22Rv1 (cell line): ENCODE measurements at regions not wholly inside any gene's neighbourhood (a gene's known extent, or its start where the extent isn't known, plus 50 kb on each side); places are given as distances from the start of the nearest gene placed in this dataset.
A peak's percentile ranks its signal among the peaks of the same experiment; 100 is the strongest.

Experiments used
- H3K27ac ChIP-seq: fragments of 450-650 bp; 2 replicates; pipeline ENCODE4 v1.5.1; 2017
- ZFX ChIP-seq: fragments of 450-650 bp; IDR thresholded peaks from 2 replicates; pipeline ENCODE4 v1.6.1; 2017; ENCODE audit warnings: antibody characterized with exemption, borderline replicate concordance
- TF ChIP-seq, protein P1 (sequence below): fragments of 450-650 bp; IDR thresholded peaks from 2 replicates; pipeline ENCODE4 v1.5.1; 2017; ENCODE audit warnings: mild to moderate bottlenecking

DNA sequence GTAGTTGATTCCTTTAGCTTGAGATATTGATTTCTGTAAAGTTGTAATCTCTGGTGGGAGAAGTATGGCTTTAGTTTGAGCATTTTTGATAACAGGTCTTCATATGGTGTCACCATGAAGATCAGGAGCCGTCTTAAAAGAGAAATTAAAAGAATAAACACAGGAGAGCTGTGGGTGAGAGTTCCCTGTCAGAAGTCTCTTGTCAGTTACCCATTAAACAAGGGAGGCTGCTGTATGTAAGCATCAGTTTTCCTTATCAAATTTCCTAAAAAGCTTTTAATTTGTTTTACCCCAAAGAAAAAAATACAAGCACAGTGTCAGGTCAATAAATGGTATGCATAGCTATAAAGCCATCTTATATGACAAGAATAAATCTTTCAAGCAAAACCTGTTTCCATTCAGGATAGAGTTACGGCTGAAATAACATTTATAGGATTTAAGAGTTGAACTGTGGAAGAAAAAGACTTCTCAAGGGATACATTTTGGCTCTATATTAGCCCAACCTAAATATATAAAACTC lies 767.5 kb downstream of the JRKL start:
- no peak overlapping the region for H3K27ac ChIP-seq
- no peak for TF ChIP-seq ZFX
- TF ChIP-seq, protein P1, sequence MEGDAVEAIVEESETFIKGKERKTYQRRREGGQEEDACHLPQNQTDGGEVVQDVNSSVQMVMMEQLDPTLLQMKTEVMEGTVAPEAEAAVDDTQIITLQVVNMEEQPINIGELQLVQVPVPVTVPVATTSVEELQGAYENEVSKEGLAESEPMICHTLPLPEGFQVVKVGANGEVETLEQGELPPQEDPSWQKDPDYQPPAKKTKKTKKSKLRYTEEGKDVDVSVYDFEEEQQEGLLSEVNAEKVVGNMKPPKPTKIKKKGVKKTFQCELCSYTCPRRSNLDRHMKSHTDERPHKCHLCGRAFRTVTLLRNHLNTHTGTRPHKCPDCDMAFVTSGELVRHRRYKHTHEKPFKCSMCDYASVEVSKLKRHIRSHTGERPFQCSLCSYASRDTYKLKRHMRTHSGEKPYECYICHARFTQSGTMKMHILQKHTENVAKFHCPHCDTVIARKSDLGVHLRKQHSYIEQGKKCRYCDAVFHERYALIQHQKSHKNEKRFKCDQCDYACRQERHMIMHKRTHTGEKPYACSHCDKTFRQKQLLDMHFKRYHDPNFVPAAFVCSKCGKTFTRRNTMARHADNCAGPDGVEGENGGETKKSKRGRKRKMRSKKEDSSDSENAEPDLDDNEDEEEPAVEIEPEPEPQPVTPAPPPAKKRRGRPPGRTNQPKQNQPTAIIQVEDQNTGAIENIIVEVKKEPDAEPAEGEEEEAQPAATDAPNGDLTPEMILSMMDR, result no peak

GRCh38 chr11:97158243-97158642 lies 768.4 kb downstream of the JRKL start:
- TF ChIP-seq, protein P1, result no peak
- no peak for TF ChIP-seq ZFX
- no peak overlapping the region for H3K27ac ChIP-seq

GRCh38 chr11:97163631-97164191 lies 773.9 kb downstream of the JRKL start:
- TF ChIP-seq, protein P1, result no peak
- TF ChIP-seq ZFX, result no peak
- H3K27ac ChIP-seq, result no peak overlapping the region

DNA sequence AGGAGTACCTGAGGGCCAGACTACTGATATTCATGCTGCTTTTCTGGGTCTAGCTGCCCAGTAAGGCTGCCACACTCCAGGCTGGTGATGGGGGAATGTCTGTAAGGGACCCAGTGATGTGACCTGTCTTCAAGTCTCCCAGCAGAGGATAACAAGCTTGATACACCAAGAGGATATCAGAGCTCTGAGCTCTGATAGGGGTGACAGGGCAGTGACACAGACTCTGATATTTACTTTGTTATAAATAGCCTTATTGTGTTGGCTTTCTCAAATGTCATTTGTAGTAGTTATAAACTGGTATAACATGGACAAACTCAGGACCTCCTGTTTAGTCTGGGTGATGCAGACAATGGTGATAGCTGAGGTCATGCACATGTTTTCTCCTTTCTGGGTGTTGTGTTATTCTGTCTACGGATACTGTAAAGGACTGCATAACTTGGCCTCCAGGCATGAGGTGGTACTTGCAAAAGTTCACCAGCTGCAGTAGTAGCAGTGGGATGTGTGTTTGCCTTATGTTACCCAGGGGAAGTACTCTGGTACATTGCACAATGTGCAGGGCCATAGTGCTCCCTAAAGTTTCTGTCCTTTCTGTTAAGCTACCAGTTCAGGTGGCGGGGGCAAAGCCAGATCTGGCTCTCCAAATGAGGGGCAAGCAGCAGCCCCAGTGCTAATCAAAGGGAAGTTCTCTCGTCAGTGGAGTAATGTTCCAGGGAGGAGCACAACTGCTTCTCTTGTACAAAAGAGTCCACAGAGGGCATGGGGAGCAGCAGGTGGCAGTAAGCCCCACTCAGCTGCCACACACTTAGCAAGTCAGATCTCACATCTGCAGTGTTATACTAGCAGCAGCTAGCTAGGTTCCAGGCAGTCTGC lies 812.2 kb downstream of the JRKL start:
- H3K27ac ChIP-seq, result no peak overlapping the region
- no peak for TF ChIP-seq ZFX
- TF ChIP-seq, protein P1, result no peak

DNA sequence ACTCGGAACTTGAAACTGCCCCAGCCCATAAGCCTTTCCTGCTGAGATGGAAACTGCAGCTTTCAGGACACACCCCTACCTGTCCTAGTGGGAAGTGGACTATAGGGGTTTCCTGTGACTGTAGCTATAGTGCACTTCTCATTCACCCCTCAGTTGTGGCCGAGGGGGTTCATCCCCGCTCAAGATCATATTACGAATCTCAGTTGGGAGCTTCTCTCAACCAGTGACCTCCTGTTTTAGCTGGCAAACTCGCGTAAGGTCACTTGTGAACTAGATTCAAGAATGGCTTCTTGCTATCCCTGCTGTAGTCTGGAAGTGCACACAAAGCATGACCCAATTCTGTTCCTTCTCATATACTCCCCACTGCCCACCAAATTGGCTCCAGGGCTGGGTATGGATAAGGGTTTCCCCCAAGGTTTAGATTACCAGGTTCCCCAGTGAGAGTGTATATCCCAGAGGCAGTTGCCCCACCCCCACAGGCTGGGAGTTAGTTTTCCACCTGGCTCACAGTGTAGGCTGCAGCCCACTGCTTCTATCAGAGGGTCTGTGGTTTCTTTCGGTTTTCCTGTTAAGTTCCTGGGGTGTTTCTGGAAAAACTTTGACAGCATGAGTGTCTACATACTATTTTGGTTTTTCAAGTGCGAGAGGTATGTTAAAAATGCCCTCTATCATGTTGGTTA lies 812.9 kb downstream of the JRKL start:
- no peak overlapping the region for H3K27ac ChIP-seq
- no peak for TF ChIP-seq ZFX
- TF ChIP-seq, protein P1, result no peak

- TF ChIP-seq, protein P1, result no peak
- TF ChIP-seq ZFX, result no peak
- H3K27ac ChIP-seq, result no peak overlapping the region
Measured at GRCh38 chr11:97218011-97218410, 828.2 kb downstream of the JRKL start.

GRCh38 chr11:97223647-97224046 lies 833.8 kb downstream of the JRKL start:
- peak overlapping the region; percentile 44; the same call in 1 of the 2 replicates for H3K27ac ChIP-seq

More at GRCh38 chr11:97223647-97224046, 833.8 kb downstream of the JRKL start:
- TF ChIP-seq ZFX, result no peak
- TF ChIP-seq, protein P1, result no peak
